Tongue (tissue), 1 donor: ENCODE measurements at regions not wholly inside any gene's neighbourhood (a gene's known extent, or its start where the extent isn't known, plus 50 kb on each side); places are given as distances from the start of the nearest gene placed in this dataset.

Experiments
- DNase-seq: peaks from one replicate; pipeline ENCODE4 v3.0.0-alpha.2; 2015

DNA sequence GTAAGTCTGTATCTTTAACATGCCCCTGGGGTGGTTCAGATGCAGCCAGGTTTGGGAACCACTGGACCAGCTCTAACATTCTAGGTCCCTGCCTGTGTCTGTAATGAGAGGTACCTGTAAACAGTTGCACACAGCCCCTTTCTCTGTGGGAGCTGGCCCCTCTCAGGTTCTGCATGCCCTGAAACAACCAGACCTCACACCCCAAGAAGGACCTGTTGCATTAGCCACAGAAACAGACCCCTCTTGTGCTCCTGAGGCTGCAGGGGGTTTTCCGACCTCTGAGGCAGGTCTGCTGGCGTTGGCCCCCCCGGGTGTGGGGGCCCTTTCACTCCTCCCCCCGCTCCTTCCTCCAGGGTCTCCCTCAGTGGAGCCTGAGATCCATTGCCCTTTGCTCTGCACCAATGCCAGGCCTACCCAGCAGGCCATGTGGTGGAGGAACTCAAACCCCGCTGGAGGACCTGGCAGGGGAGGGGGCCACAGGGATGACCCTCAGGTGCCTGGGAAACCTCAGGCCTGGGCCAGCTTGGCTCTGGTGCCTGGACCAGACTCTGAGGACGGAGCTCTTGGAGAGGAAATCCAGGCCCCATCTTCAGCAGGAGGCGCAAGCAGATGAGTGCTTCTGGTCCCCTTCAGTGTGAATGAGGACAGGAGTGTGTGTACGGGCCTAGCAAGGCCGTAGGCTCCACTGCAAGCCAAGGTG is 61.4 kb upstream of the PJA1 start:
- DNase-seq, result no peak

DNA sequence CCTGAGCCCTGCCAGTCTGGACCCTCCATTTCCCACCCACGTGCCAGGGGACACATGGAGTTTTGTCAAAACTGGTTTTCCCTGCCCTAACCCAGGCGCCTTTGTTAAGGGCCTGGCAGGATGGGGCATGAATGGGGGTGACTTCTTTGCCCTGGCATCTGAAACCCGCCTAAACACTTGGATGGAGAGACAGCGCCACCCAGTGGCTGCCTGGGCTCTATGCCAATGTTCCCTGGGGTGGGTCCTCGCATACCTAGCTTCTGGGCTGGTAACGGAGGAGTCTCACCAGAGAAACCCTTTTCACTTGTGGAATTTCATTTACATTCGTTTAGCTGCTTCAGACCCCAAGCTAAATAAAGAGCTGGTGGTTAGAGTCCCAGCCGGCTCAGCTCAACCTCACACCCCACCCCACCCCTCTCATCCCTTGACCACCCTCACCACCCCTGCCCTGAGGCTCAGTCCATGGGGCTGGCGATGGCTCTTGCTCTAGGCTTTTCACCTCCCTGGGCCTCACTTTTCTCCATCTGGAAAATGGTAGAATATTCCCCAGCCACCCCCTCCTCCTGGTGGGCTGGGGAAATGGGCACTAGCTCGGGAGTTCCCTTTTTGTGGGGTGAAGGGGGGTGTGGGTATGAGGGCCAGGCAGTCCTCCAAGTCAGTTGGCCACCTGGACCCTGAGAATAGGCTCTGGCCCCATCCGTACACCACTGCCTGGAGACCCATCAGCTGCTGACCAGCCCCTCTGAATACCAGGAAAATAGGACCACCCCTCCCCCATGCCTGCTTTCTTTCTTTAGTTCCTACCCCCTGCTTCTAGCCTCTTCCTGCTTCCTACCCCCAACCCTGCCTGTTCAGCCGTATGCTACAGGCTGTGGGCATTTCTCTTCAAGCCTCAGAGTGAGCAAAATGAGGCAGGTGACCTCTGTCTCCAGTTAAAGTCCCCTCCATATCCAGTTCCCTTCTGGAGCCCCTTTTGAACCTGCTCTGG is 57.1 kb upstream of the PJA1 start:
- peak; percentile 90 for DNase-seq

DNA sequence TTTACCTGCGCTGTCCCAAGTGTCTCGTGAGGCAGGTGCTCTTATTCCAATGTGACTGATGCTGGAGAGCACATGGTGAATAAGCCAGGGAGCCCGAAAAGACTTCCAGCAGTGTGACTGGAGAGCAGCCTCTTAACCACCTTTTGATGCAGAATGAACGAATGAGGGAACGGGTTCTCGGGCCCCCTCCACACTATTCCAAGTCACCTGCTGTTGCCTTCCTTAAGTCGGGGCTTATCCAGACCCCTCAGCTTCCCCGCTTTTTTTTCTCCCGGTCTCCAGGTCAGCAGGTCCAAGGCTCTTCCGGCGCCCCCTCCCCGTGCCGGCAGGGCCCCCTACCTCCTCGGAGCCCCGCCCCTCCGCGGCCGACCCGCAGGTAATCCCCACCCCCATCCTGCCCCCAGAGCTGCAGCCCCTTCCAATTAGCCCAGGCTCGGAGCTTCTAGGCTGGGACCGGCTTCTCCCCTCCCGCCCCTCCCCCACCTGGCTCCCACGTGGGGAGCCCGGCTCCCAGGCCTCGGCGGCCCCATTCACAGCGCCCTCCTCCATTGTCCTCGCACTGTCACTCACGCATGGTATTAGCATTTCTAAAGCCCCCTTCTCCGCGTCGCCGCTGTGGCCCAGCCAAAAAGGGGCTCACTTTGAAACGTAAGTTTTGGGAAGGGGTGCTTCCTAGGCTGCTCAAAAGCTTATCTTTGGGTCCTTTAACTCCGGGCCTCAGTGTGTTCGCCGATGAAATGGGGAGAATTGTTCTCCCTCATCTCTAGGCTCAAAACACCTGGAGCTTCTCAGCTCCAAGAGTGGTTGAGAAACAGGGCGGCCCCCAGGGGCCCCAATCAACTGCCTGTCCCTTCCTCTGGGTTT is 56.2 kb upstream of the PJA1 start:
- no peak for DNase-seq

DNA sequence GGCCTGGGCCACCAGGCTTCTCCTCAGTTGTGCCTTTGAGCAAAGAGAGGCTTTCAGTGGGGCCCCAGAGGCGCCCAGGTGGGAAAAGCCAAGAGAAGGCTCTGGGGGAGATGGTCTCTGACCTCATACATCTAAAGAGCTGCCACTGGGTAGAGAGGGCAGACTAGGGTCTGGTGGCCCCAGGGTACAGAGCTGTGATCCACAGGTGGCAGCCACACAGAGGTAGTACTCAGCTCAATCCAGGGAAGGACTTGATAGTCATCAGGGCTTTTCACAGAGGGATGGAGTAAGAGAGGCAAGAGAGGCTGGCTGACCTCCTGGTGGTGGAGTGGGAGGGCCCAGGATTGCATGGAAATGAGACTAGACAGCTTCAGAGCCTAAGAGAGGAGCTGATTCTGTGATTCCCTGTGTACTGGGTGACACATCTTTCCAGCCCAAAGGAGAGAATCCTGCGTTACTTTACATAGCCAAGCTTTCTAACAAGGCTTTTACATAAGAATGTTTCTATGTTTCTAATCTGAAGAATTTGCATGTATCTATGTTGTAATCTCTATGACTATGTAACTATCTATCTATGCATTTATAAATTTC is 53.2 kb upstream of the PJA1 start:
- DNase-seq, result no peak

DNA sequence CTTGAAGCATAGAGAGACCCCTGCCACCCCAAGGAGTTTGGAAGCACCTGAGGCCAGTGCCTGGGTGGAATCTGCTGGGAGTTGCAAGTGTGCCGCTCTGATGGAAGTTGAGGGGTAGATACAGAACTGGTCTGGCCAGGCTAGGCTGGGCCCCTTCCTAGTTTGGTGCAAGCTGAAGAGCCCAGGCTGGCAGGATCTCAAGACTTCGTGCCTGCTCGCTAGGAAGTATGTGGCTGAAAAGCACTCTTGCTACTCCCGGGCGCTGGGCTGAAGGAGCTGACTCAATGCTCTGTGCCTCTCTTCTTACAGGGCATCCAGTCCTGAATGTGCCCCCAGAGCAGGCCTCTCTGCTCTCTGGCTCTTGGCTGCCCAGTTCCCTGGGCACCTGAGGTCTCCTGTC is 51.7 kb upstream of the PJA1 start:
- peak; percentile 62 for DNase-seq

DNA sequence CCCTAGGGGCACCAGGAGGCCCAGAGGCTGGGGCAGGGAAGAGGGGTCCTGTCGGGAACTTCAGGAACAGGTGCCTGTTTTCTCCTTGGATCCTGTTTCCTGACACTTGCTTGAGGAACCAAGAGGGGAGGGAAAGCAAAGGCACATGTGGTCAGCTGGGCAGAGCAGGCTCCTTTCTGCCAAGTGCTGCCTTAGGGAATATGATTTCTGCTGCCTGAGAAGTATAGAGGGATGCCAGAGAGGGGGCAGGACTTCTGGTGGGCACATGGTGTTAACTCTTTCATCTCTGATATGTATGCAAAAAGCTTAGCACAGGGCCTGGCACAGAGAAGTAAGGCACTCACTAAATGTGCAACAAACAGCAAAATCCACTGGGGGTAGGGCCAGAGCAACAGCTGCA is 51.2 kb upstream of the PJA1 start:
- peak; percentile 83 for DNase-seq

DNA sequence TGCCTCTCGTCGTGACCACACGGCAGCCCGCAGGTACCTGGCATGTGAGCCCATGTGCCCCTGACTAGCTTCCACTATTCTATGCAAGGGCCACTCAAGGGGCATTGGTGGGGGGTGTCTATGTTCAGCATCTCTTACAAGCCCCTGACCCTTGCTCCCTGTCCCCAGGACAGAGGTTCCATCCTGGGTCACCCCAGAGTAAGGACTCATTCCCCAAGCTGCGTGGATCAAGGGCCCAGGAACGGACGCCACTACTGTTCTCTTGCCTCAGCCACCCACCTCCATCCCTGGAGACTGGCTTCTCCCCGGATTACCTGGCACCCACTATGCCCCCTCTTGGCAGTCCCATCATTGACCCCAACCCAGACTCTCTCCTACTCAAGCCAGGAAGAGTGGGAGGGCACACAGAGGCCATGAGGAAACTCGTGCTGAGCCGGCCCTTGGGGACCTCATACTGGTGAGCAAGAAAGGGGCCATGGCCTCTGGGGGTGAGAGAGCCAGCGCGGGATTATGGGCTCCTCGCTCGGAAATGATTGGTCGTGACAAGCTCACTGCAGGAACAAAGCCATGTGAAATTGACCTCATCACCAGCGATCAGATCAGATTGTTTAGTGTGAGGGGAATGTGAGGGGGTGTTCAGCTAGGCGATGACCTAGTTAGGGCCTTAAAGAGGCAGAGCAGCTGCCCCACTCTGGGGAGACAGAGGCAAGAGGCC is 50.1 kb upstream of the PJA1 start:
- no peak for DNase-seq
